Left ventricle myocardium inferior (tissue), 1 donor: ENCODE measurements at regions not wholly inside any gene's neighbourhood (a gene's known extent, or its start where the extent isn't known, plus 50 kb on each side); places are given as distances from the start of the nearest gene placed in this dataset.

Experiments
- DNase-seq: peaks from one replicate; pipeline ENCODE4 v3.0.0-alpha.2; 2020
- H3K27ac ChIP-seq: fragments of 200-600 bp; replicated peaks from 2 replicates; pipeline ENCODE4 v1.8.0; 2021
- H3K27me3 ChIP-seq: fragments of 200-600 bp; 2 replicates; pipeline ENCODE4 v1.8.0; 2021; ENCODE audit warnings: low read depth
- H3K36me3 ChIP-seq: fragments of 200-600 bp; 2 replicates; pipeline ENCODE4 v1.8.0; 2021
- H3K4me1 ChIP-seq: fragments of 200-600 bp; 2 replicates; pipeline ENCODE4 v1.8.0; 2021
- H3K4me3 ChIP-seq: fragments of 200-600 bp; 2 replicates; pipeline ENCODE4 v1.8.0; 2021; ENCODE audit warnings: mild to moderate bottlenecking, moderate library complexity
- H3K9me3 ChIP-seq: fragments of 200-600 bp; replicated peaks from 2 replicates; pipeline ENCODE4 v1.8.0; 2021
- CTCF ChIP-seq: fragments of 200-600 bp; IDR thresholded peaks from 2 replicates; pipeline ENCODE4 v1.8.0; 2021; ENCODE audit warnings: antibody characterized with exemption, mild to moderate bottlenecking, borderline replicate concordance
- intact Hi-C: fragments of 100-400 bp; cut with micrococcal nuclease; formaldehyde crosslinking; loops from one replicate; pipeline ENCODE4 v1.11.0; 2022
- donor health status: DM: no; HTN: yes; CAD: no; lungs with severe emphysema.

- intact Hi-C loops: no loop called here
- no peak for DNase-seq
- Histone ChIP-seq H3K36me3 (no peaks in the 10 kb centered on the region), H3K9me3 (no peaks in the 10 kb centered on the region), H3K27ac (no peak overlapping the region), H3K27me3 (no peaks in the 10 kb centered on the region), H3K4me3 (no peak overlapping the region), H3K4me1 (peaks cover 7% of the 10 kb centered on the region)
- no peak for TF ChIP-seq CTCF
These were observed 522.3 kb downstream of the EIPR1 start for GRCh38 chr2:2855297-2855696.

DNA sequence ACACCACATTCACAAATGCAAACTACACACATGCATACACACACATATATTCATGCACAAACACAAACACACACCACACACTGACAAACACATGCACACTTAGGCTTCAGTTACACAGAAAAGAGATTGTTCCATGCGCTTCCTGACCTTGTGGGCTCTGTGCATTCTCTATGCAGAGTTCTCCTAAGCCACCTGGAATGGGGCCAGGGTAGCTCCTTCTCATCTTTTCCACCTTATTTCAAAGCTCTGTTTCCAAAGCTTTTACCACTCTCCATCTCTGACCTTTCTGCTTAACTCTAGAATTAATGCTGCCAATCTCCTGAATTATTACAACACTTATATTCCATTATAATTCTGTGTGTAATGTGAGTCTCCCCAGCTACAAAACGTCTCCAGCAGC is 522.3 kb upstream of the MYT1L start:
- intact Hi-C loops: no loop called here
- no peaks in the 10 kb centered on the region for H3K9me3 ChIP-seq
- H3K27ac ChIP-seq: no peak overlapping the region
- TF ChIP-seq CTCF: no peak
- no peaks in the 10 kb centered on the region for H3K36me3 ChIP-seq
- H3K4me1 ChIP-seq: peaks cover 11% of the 10 kb centered on the region
- no peak for DNase-seq
- H3K27me3 ChIP-seq: peaks cover 3% of the 10 kb centered on the region
- H3K4me3 ChIP-seq: no peak overlapping the region

- TF ChIP-seq CTCF: no peak
- Histone ChIP-seq H3K4me3 (no peak overlapping the region), H3K9me3 (no peaks in the 10 kb centered on the region), H3K27me3 (peaks cover 3% of the 10 kb centered on the region), H3K4me1 (peaks cover 19% of the 10 kb centered on the region), H3K27ac (no peak overlapping the region), H3K36me3 (no peaks in the 10 kb centered on the region)
- intact Hi-C loops: no loop called here
- DNase-seq: peak; percentile 30
These were observed 521.0 kb upstream of the MYT1L start for GRCh38 chr2:2851806-2852777.

- intact Hi-C loops: no loop called here
- TF ChIP-seq CTCF: no peak
- Histone ChIP-seq H3K36me3 (no peaks in the 10 kb centered on the region), H3K27me3 (peaks cover 3% of the 10 kb centered on the region), H3K4me1 (peaks cover 26% of the 10 kb centered on the region), H3K9me3 (no peaks in the 10 kb centered on the region), H3K4me3 (no peak overlapping the region), H3K27ac (no peak overlapping the region)
- no peak for DNase-seq
These were observed 520.2 kb upstream of the MYT1L start for GRCh38 chr2:2851316-2851715.

DNA sequence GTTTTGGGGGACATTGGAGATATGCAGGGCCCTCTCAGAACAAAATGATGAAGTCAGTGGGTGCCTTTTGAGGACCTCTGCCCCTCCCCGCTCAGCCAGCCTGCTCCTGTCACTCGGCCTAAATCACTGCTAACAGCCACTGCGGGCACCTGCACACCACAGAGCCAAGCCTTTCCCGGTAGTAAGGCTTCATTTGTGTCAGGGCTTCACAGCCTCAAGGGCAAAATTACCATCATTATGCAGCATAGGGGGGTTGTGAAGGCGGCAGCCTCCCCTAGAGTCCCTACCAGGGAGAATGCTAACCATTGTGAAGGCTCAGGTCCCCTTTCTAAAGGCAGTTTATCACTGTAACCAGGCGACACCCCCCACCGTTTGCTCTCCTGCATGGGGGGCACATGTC is 519.8 kb upstream of the MYT1L start:
- DNase-seq: no peak
- Histone ChIP-seq H3K27ac (no peak overlapping the region), H3K36me3 (no peaks in the 10 kb centered on the region), H3K4me1 (peaks cover 30% of the 10 kb centered on the region), H3K9me3 (no peaks in the 10 kb centered on the region), H3K27me3 (peaks cover 3% of the 10 kb centered on the region), H3K4me3 (no peak overlapping the region)
- no peak for TF ChIP-seq CTCF
- intact Hi-C loops: no loop called here
